Type B pancreatic cell (in vitro differentiated cells): ENCODE measurements at regions not wholly inside any gene's neighbourhood (a gene's known extent, or its start where the extent isn't known, plus 50 kb on each side); places are given as distances from the start of the nearest gene placed in this dataset.
A peak's percentile ranks its signal among the peaks of the same experiment; 100 is the strongest.

ENCODE experiments used
- DNase-seq: peaks from one replicate; pipeline ENCODE4 v3.0.0; 2021; ENCODE audit warnings: mixed read lengths; ENCODE audit not compliant: unreplicated experiment; ENCODE audit errors: extremely low spot score
- H3K27ac Mint-ChIP-seq: 2 replicates; pipeline ENCODE4 v1.8.0; 2021; ENCODE audit warnings: mild to moderate bottlenecking, mixed read lengths
- H3K27me3 Mint-ChIP-seq: 2 replicates; pipeline ENCODE4 v1.8.0; 2021; ENCODE audit warnings: mixed read lengths
- H3K36me3 Mint-ChIP-seq: 2 replicates; pipeline ENCODE4 v1.8.0; 2021; ENCODE audit warnings: mixed read lengths
- H3K4me1 Mint-ChIP-seq: one replicate; pipeline ENCODE4 v1.8.0; 2021; ENCODE audit warnings: mixed read lengths; ENCODE audit not compliant: unreplicated experiment
- H3K4me3 Mint-ChIP-seq: 2 replicates; pipeline ENCODE4 v1.8.0; 2021; ENCODE audit warnings: mild to moderate bottlenecking, mixed read lengths
- H3K9me3 Mint-ChIP-seq: 2 replicates; pipeline ENCODE4 v1.8.0; 2021; ENCODE audit warnings: mixed read lengths
- CTCF ChIP-seq: fragments of 200-600 bp; sonication (generic); conservative IDR thresholded peaks from 2 replicates; pipeline ENCODE4 v1.5.0; 2021; ENCODE audit warnings: antibody characterized with exemption, mild to moderate bottlenecking

GRCh38 chr12:45543887-45544286 is 185.6 kb upstream of the ARID2 start:
- Mint-ChIP-seq H3K27ac (no peak overlapping the region), H3K9me3 (no peaks in the 10 kb centered on the region), H3K27me3 (no peaks in the 10 kb centered on the region), H3K4me1 (no peaks in the 10 kb centered on the region), H3K36me3 (no peaks in the 10 kb centered on the region), H3K4me3 (no peak overlapping the region)
- DNase-seq = no peak
- peak; percentile 84 for TF ChIP-seq CTCF

- no peak overlapping the region for H3K4me3 Mint-ChIP-seq
- H3K27me3 Mint-ChIP-seq = no peaks in the 10 kb centered on the region
- no peaks in the 10 kb centered on the region for H3K4me1 Mint-ChIP-seq
- no peak overlapping the region for H3K27ac Mint-ChIP-seq
- no peak for DNase-seq
- no peaks in the 10 kb centered on the region for H3K36me3 Mint-ChIP-seq
- TF ChIP-seq CTCF = no peak
- no peaks in the 10 kb centered on the region for H3K9me3 Mint-ChIP-seq
Measured at GRCh38 chr12:45546545-45546944, 183.0 kb upstream of the ARID2 start.

- Mint-ChIP-seq H3K27me3 (no peaks in the 10 kb centered on the region), H3K9me3 (no peaks in the 10 kb centered on the region), H3K36me3 (no peaks in the 10 kb centered on the region), H3K4me1 (no peaks in the 10 kb centered on the region), H3K4me3 (no peak overlapping the region), H3K27ac (no peak overlapping the region)
- no peak for DNase-seq
- no peak for TF ChIP-seq CTCF
Measured at GRCh38 chr12:45547132-45547531, 182.4 kb upstream of the ARID2 start.

GRCh38 chr12:45547822-45548221 is 181.7 kb upstream of the ARID2 start:
- Mint-ChIP-seq H3K27ac (no peak overlapping the region), H3K9me3 (no peaks in the 10 kb centered on the region), H3K4me1 (no peaks in the 10 kb centered on the region), H3K4me3 (no peak overlapping the region), H3K27me3 (no peaks in the 10 kb centered on the region), H3K36me3 (no peaks in the 10 kb centered on the region)
- no peak for TF ChIP-seq CTCF
- DNase-seq = no peak

- H3K4me3 Mint-ChIP-seq = no peak overlapping the region
- TF ChIP-seq CTCF = no peak
- no peak for DNase-seq
- H3K27ac Mint-ChIP-seq = no peak overlapping the region
- no peaks in the 10 kb centered on the region for H3K27me3 Mint-ChIP-seq
- no peaks in the 10 kb centered on the region for H3K36me3 Mint-ChIP-seq
- no peaks in the 10 kb centered on the region for H3K4me1 Mint-ChIP-seq
- no peaks in the 10 kb centered on the region for H3K9me3 Mint-ChIP-seq
Measured at GRCh38 chr12:45548426-45548825, 181.1 kb upstream of the ARID2 start.

GRCh38 chr12:45549337-45549902 is 180.1 kb upstream of the ARID2 start:
- Mint-ChIP-seq H3K36me3 (no peaks in the 10 kb centered on the region), H3K9me3 (no peaks in the 10 kb centered on the region), H3K4me3 (no peak overlapping the region), H3K27me3 (no peaks in the 10 kb centered on the region), H3K4me1 (no peaks in the 10 kb centered on the region), H3K27ac (no peak overlapping the region)
- no peak for DNase-seq
- no peak for TF ChIP-seq CTCF
